ENCODE measurements at regions not wholly inside any gene's neighbourhood (a gene's known extent, or its start where the extent isn't known, plus 50 kb on each side); places are given as distances from the start of the nearest gene placed in this dataset.

DNA sequence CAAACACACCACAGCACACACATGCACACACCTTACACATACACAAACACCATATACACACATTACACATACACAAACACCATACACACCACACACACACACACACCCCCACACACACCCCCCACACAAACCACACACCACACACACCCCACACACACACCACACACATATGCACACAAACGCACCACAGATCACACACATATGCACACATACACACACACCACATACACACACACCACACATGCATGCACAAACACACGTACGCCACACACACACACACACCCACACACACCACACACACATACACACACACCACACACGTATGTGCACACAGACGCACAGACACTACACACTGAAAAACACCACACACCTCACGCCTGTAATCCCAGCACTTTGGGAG lies 166.0 kb downstream of the AHSP start:
- Histone ChIP-seq H3K4me3 (no peak overlapping the region), H3K27ac (no peak overlapping the region), H3K36me3 (no peaks in the 10 kb centered on the region), H3K9me3 (no peaks in the 10 kb centered on the region), H3K4me1 (no peaks in the 10 kb centered on the region), H3K27me3 (no peaks in the 10 kb centered on the region)
- DNase-seq (ENCODE audit: low spot score in 2 of 2), result no peak
- TF ChIP-seq EP300 (IDR thresholded peaks at IDR 0.05) (no peak), POLR2A (IDR thresholded peaks at IDR 0.05) (no peak)
- TF ChIP-seq, protein P1, sequence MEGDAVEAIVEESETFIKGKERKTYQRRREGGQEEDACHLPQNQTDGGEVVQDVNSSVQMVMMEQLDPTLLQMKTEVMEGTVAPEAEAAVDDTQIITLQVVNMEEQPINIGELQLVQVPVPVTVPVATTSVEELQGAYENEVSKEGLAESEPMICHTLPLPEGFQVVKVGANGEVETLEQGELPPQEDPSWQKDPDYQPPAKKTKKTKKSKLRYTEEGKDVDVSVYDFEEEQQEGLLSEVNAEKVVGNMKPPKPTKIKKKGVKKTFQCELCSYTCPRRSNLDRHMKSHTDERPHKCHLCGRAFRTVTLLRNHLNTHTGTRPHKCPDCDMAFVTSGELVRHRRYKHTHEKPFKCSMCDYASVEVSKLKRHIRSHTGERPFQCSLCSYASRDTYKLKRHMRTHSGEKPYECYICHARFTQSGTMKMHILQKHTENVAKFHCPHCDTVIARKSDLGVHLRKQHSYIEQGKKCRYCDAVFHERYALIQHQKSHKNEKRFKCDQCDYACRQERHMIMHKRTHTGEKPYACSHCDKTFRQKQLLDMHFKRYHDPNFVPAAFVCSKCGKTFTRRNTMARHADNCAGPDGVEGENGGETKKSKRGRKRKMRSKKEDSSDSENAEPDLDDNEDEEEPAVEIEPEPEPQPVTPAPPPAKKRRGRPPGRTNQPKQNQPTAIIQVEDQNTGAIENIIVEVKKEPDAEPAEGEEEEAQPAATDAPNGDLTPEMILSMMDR (IDR thresholded peaks at IDR 0.05), result no peak
- 91 to 94% methylated on average over 6 of the region's 6 CpGs for WGBS, 2 donors

DNA sequence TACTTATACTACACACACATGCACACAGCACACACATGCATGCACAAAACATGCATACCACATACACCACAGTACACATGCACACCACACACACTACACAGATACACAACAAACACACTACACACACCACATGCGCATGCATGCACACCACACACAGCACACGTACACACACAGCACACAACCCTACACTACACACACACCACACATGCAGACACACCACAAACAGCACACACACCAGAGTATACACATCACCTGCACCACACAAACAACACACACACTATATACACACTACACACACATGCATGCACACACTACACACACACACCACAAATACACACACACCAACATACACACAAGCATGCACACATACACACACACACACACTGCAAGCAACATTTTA lies 166.8 kb downstream of the AHSP start:
- TF ChIP-seq EP300 (IDR thresholded peaks at IDR 0.05) (no peak), POLR2A (IDR thresholded peaks at IDR 0.05) (no peak)
- TF ChIP-seq, protein P1 (IDR thresholded peaks at IDR 0.05), result no peak
- Histone ChIP-seq H3K4me1 (no peaks in the 10 kb centered on the region), H3K27me3 (no peaks in the 10 kb centered on the region), H3K4me3 (no peak overlapping the region), H3K27ac (no peak overlapping the region), H3K9me3 (no peaks in the 10 kb centered on the region), H3K36me3 (no peaks in the 10 kb centered on the region)
- WGBS, 2 donors, result 92 to 95% methylated on average over 2 of the region's 2 CpGs
- DNase-seq (ENCODE audit: low spot score in 2 of 2), result no peak

GRCh38 chr16:31695667-31696066 lies 168.0 kb downstream of the AHSP start:
- Histone ChIP-seq H3K4me3 (no peak overlapping the region), H3K9me3 (no peaks in the 10 kb centered on the region), H3K27ac (no peak overlapping the region), H3K27me3 (peaks cover 0 to 6% of the 10 kb centered on the region in 2 donors), H3K36me3 (no peaks in the 10 kb centered on the region), H3K4me1 (peaks cover 0 to 8% (median 0%) of the 10 kb centered on the region in 4 donors)
- WGBS, 2 donors, result 53 to 65% methylated on average over 4 of the region's 4 CpGs
- no peak for TF ChIP-seq POLR2A (IDR thresholded peaks at IDR 0.05)
- TF ChIP-seq, protein P1 (IDR thresholded peaks at IDR 0.05), result no peak
- no peak for TF ChIP-seq EP300 (IDR thresholded peaks at IDR 0.05)
- no peak for DNase-seq (ENCODE audit: low spot score in 2 of 2)

DNA sequence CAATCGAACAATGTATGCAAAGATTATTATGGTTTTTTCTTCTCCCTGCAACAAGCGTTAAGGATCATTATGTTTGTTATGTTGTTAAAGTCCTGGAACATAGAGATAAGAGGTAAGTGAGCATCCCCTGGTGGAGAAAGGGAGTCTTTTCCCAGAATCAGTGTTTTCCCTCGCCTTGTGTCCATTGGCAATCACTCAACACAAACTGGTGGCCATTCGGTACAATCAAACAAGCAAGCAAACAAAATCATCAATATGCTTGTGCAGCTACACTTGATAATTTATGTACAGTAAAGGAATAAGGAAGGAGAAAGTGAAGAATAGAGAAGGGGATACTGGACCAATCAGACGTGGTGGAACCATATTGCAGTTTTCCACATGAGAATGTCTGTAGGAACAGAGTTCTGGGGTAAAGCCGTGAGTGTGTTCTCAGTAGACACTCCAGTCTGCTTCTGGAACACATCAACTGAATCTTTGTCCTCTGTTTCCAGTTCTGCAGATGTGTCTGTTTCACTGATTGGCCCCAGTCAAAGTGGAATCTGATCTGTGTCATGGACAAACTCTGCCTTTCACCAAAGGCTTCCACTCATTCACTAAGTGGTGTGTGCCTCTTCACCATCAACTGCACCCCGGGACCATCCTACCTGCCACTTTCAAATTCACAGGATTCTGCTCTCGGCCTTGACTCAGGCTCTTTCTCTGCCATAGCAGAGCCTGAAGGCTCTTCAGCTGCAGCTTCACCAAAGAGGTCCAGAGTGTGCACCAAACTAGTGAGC lies 169.5 kb downstream of the AHSP start:
- H3K27ac ChIP-seq, result no peak overlapping the region
- H3K9me3 ChIP-seq, result no peaks in the 10 kb centered on the region
- WGBS, 2 donors, result 34% methylated on average over 8 of the region's 8 CpGs
- no peak for TF ChIP-seq POLR2A (IDR thresholded peaks at IDR 0.05)
- TF ChIP-seq, protein P1 (IDR thresholded peaks at IDR 0.05), result peak in 4 of 5 experiments; percentile 17 to 36 (median 29)
- TF ChIP-seq EP300 (IDR thresholded peaks at IDR 0.05), result no peak
- no peak overlapping the region for H3K4me3 ChIP-seq
- no peaks in the 10 kb centered on the region for H3K36me3 ChIP-seq
- peaks cover 0 to 20% (median 0%) of the 10 kb centered on the region in 4 donors for H3K4me1 ChIP-seq
- H3K27me3 ChIP-seq, result peaks cover 0 to 7% of the 10 kb centered on the region in 2 donors
- no peak for DNase-seq (ENCODE audit: low spot score in 2 of 2)

DNA sequence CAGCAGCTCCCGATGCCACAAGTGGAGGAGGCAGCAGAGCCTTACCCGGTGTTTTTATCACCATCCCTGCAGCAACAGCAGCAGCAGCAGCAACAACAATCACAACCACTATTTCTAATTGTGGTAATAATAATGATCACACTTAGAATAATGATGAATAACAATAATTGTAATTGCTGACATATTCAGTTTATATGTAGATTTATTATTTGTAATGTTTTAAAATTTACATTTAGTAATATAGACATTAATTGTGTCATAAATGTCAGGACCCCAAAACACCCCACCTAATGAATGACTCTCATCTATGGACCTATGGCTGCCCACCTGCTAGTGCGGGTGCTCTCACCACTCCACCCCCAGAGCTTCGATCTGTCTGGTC lies 170.0 kb downstream of the AHSP start:
- 80 to 84% methylated on average over 4 of the region's 4 CpGs for WGBS, 2 donors
- H3K27ac ChIP-seq, result no peak overlapping the region
- no peak for TF ChIP-seq POLR2A (IDR thresholded peaks at IDR 0.05)
- TF ChIP-seq, protein P1 (IDR thresholded peaks at IDR 0.05), result no peak
- TF ChIP-seq EP300 (IDR thresholded peaks at IDR 0.05), result no peak
- H3K9me3 ChIP-seq, result no peaks in the 10 kb centered on the region
- no peak for DNase-seq (ENCODE audit: low spot score in 2 of 2)
- peaks cover 0 to 20% (median 0%) of the 10 kb centered on the region in 4 donors for H3K4me1 ChIP-seq
- H3K27me3 ChIP-seq, result peaks cover 0 to 7% of the 10 kb centered on the region in 2 donors
- H3K4me3 ChIP-seq, result no peak overlapping the region
- H3K36me3 ChIP-seq, result peaks cover 0 to 2% (median 0%) of the 10 kb centered on the region in 3 donors
